ENCODE measurements at regions not wholly inside any gene's neighbourhood (a gene's known extent, or its start where the extent isn't known, plus 50 kb on each side); places are given as distances from the start of the nearest gene placed in this dataset.

DNA sequence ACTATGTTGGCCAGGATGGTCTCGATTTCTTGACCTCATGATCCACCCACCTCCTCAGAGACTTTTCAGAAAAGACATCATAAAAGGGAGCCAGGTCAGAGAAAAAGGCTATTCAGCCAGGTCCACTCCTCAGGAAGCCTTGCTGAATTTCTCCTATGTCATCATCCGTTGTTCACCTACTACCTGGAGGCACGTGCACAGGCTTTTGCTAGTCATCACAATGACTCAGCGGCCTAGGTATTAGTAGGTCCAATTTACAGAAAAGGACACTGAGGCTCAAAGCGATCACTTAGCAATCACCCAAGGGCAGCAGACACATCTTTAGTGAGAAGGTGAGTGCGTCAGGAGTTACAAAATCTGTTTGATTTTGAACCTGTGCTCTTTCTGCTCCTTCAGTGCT lies 72.3 kb upstream of the RAD23B start:
- DNase-seq (ENCODE audit: low spot score), result no peak

DNA sequence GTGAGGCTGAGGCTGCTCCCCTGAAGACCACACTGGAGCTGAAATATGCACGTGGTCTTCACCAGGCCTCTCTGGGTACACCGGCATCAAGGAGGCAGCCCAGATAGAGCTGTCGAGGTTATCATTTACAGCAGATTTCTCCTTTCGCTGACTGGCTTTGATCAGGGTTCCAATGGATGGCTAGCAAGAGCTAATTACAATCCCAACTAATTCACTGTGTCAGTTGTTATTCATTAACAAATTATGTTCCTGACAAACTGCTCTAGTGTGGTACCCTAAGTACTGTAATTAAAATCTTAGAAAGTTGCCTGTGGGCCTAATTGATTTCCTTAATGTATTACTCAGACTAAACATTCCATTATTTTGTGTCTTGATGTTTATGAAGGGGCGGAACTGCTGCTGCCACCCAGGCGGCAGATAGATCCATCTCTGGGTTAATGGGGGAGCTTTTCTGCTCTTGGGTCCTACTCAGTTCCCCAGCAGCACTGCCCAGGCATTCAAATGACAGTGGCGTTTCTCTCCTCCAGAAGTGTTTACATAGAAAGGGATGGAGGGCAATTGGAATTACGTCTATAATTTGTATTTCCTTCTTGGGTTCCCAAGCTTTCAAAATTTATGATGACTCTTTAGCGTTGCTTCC lies 71.7 kb upstream of the RAD23B start:
- DNase-seq (ENCODE audit: low spot score), result no peak

DNA sequence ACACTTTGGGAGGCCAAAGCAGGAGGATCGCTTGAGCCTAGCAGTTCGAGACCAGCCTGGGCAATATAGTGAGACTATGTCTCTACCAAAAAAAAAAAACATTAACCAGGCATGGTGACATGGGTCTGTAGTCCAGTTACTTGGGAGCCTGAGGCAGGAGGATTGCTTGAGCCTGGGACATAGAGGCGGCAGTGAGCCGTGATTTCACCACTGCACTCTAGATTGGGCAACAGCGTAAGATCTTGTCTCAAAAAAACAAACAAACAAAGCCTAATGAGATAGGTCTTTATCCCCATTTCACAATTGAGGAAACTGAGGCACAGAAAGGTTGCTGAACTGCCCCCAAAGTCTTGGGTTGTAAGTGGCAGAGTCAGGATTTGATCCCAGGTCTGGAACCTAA lies 70.5 kb upstream of the RAD23B start:
- DNase-seq (ENCODE audit: low spot score), result no peak

DNA sequence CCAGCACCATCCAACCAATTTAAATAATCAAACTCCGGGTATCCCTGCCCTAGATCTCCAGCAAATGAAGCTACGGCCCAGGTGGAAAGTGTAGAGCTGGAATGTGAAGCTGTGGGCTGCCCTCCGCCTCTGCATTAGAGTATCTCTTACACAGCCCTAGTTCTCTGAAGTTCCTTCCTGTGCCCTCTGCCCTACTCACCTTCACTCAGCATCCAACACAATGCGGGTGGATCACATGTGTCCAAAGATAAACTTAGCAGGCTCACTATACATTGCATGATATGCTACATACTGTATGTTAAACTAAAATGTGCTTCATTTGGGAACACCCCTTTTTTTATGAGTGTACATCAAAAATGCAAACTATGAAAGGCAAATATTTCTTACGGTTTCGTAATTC lies 70.0 kb upstream of the RAD23B start:
- no peak for DNase-seq (ENCODE audit: low spot score)

DNA sequence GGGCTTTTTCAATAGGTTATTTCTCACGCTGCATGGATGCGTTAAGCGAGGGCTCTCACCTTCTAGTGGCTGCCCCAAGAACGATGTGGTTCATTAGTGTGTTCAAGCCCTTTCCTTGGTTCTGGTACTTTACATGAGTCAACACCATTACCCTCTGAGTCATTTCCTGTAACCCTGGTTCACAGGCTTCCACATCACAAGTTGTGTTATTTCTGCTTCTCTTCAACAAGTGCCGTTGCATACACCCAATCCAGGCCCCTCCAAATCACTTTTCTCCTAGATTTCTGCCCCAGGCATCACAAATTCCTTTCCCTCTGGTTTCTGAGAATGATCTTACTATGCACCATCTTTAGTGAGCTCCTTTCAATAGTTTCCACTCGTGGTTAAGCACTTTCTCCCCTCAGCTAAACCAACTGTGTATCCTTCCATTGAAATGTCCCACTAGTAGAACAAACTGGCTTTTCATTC lies 69.5 kb upstream of the RAD23B start:
- peak; percentile 55 for DNase-seq (ENCODE audit: low spot score)

DNA sequence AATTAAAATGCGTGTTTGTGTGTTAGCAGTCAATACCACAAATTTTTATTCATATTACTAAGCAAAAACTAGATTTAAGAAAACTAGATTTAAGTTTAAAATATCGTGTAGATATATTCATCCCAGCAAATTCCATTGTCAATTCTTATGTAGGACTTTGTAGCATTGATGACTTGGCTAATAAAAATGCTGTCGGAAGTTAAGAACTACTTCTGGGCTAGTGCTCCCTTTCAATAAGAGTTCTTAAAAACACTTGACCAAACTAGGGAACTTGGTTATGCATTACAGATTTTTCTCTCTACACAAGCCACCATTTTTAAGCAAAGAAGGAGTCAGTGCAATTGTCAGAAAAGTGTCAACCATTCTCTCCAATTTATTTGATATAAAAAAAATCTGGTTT lies 68.7 kb upstream of the RAD23B start:
- no peak for DNase-seq (ENCODE audit: low spot score)

DNA sequence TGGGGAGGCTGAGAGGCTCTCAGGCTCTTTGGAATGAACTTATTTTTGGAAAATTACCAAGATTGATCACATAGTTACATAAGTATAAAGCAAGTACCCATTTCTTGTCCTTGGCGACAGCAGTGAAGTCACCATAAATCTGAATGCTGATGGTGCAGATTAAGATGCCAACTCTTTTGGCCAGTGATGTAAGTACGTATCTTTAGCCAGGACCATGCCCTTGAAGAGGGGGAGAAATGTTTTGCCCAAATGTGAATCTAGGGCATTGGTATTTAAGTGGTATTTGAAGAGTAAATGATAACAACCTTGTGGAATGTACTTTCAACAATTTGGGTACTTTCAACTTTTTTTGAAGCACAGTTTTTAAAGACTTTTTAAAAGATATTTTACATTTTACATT lies 68.2 kb upstream of the RAD23B start:
- DNase-seq (ENCODE audit: low spot score), result no peak

DNA sequence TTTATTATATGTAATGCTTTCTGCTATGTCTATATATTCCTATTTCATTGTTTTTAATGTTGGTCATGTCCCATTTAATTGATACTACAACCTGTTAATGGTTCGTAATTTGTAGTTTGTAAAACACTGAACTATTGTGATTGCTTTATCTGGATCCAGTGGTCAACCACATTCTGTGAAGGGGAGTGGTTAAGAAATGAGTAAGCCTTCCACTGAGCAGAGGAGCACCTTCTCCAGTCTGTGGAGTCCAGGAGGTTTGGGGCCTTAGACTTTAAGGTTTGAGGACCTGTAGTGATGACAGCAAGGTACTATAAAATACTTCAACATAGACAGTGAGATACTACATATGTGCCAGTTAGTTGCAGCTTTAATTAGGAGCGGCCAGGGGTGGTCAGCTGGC lies 67.7 kb upstream of the RAD23B start:
- no peak for DNase-seq (ENCODE audit: low spot score)

DNA sequence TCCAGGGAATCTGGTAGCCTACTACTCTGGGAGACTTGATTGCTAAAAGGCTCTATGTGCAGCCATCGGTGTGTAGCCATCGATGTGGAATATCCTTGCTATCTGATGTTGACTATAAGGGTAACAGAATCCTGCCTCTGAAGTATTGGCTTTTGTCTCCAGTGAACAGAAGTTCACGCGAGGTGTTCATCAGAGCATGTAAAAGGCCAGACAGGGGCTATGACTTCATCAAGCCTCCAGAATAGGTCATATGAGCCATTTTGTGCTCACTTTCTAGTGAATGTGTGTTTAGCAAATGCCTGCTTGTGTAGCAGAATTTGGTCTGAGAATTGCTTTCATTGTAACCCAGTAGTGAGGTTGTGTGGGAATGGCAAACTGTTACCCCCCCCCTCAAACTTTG lies 66.8 kb upstream of the RAD23B start:
- no peak for DNase-seq (ENCODE audit: low spot score)

DNA sequence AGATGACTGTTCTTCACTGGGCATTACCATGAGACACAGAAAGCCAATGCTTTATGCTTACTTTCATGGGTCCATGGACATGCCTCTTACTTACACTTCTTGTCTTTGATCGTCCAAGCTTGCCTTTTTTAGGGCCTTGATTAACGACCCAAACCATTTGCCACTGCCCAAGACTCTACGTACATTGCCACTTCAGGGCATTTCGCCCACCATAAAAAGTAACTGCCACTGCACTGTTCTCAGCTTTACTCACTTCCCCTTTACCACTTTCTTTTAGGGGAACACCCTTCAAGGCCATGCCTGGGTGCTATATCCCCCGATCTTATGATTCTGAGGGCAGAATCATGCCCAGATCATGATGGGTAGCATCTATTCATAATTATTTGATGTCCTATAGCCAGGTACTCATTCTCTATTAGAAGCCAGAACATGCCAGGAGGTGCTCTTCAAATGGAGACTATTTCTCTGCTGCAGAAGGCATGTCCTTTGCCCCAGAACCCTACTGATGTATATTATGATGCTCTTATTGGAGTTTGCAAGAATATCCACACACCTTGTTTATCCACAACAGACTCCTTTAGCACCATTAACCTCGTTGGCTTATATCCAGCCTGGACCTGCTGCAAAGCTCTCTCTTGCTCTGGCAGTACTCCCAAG lies 64.1 kb upstream of the RAD23B start:
- no peak for DNase-seq (ENCODE audit: low spot score)

DNA sequence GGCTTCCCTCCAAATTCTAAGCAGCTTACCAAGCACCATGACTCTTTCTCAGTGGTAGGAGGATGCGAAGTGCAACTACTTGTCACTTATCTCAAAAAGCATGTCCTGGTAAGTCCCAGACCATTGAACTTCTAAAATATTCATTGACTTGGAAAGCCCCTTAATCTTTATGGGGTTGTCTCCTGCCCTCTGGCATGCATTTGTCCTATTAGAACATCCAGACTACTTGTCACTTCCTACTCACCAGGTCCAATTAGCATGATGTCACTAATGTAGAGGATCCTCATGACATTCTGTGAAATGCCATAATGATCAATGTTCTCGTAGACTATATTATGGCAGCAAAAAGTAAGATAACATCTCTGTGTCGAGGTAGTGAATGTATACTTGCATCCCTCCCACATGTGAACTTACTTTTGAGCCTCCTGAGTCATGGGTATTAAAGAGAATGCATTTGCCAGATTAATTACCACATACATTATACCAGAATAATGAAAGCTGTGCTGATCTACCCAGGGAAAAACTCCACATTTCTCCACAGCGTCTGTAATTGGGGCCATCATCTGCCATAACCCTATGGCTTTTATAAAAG lies 63.5 kb upstream of the RAD23B start:
- DNase-seq (ENCODE audit: low spot score), result no peak

DNA sequence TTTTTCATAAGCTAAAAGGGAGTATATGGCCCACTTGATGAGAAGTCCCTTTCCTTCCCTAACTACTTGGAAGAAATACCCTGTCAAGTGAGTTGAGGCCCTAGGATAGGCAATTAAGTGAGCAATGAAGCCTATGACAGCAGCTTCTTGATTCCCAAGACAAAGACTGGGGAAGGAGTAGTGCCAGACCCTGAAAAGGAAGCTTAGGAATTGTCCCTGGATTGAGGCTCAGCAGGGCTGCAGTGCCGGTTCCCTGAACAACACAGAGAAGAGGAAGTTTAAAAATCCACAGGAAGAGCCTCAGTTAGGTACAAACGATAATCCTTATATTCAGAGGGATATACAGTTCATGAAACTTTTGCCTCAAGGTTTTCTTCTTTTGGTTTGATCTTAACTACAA lies 61.8 kb upstream of the RAD23B start:
- no peak for DNase-seq (ENCODE audit: low spot score)

DNA sequence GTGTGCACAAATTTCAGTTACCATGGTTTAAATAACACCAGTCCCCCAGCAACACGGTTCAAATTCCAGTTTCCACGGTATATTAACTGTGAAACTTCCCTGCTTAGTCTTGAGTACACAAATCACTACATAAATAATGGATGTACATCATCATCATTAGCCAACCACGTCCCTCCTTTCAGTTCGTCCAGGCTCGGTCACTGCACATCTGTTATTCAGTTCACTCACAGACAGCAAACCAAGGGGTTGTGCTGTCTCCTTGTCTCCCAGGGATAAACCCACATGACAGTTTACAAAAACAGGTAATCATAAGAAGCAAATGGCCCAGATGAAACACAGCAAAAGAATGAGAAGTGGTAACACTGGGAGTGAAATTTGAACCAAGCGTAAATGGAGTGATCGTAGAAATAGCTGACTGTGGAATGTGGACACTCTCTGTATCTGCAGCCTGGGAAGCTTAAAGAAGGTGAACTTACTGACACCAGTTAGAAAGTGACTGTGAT lies 61.0 kb upstream of the RAD23B start:
- no peak for DNase-seq (ENCODE audit: low spot score)

DNA sequence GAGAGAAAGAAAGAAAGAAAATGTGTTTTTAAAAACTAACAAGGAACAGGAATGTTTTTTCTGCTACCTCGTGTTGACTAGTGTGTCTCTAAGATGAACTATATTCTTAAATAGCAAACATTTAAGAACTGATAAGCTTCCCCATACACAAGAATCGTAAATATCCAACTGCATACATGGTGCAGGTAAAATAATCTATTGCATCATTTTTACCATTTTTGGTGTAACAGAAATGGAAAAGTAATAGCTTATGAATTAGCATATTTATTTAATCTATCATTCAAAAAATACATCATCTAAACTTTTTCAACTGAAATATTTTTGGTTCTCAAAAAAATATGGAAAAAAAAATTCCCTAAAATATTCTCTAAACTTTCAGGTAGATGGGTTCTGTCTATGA lies 59.7 kb upstream of the RAD23B start:
- no peak for DNase-seq (ENCODE audit: low spot score)

DNA sequence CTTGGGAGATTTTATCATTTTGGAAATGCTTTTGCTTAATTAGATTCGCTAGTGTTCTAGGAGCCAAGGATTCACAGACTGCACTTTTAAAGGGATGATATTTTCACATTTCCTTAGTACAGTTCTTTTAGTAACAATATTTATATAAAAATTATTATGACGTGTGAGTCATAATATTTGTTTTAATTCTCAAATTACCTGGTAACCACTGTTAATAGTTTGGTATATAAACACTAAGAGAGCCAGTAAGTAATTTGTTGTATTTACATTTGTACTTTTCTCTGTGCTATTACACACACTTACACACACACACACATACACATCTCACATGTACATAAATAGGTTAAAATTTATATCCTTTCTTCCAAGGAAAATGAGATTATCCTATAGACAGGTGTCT lies 58.8 kb upstream of the RAD23B start:
- DNase-seq (ENCODE audit: low spot score), result no peak

DNA sequence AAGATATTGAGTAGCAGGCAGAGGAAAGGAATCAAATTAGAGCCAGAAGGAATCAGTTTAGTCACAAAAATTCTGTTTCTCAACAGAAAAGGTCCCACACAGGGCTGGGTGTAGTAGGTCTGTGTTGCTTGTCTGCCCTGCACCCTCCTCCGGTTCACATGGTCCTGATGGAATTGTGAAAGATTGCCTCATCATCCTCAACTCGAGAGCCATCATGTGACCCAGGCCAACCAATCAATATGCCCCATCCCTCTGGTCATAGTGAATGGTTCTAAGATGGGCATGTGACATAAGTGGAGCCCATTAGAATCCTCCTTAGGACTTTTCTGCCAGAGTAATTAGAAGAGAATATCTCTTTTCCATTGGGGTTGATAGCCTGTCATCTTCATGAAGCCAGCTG lies 56.7 kb upstream of the RAD23B start:
- DNase-seq (ENCODE audit: low spot score), result no peak

DNA sequence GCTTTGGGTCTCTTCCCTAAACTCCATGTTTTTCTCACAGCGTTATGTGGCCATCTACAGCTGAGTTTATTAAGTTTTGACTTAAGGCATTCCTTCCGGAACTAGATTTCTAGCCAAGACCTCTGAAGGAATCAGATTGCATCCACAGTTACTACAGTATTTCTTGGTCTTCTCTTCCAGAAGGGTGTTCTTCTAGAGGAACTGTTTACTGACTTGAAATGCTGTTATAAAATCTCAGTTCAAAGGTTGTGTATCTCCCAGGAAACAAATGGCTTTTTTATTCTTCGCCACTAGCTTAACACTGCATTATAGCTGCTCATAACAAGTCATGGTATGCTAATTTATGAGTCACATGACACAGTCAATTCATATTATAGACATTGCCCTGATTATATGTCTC lies 55.3 kb upstream of the RAD23B start:
- DNase-seq (ENCODE audit: low spot score), result no peak

DNA sequence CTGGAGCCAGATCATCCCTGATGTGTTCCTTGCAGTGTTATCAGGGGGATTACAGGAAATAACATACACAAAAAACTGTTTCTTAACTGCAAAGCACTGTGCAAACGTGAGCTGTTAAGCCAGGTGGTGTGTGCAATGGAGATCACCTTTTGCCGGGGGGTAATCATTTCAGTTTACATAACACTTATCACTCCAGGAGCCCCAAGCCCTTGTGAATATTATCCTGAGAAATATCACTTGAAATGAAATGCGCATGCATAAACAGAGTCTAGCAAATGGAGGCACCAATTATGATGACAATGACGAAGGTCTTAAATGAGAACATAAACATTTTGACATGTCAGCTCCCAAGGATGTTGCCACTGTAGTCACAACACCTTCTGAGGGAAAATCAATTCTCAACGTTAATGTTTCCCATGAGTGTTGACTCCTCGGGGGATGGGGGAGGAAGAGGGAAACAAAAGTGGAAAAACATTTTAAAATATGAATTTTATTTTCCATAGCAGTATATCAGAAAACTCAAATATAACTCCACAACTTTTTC lies 54.5 kb upstream of the RAD23B start:
- DNase-seq (ENCODE audit: low spot score), result no peak

DNA sequence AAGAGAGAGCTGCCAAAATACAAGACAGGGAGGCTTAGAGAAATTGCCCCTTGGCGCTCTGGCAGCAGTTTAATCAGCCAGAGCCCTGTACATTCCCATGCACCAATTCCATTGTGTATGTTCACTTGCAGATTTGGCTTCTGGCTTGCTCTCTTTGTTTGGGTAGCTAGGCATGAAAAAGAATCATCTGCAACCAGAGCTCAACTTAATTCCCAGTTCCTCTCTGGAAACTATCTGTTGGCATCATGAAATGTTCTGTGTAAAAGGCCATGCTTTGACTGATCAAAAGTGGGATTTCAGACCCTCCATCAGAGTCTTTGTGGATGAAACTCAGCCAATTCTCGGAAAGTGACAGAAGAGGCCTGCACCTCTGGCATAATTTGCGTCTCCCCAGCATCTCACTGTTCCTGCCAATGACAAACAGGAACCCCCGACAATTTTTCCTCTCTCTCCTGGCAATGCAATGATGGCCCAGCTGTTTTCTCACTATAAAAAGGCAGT lies 53.8 kb upstream of the RAD23B start:
- no peak for DNase-seq (ENCODE audit: low spot score)

Data from kidney capillary endothelial cell (primary cell).